Vagina (tissue), 2 donors: ENCODE measurements at regions not wholly inside any gene's neighbourhood (a gene's known extent, or its start where the extent isn't known, plus 50 kb on each side); places are given as distances from the start of the nearest gene placed in this dataset.

Source experiments
- CTCF ChIP-seq, 3 experiments: fragments of 450-650 bp in 2 of 3; fragments of 200-600 bp in 1 of 3; sonication (generic) in 1 of 3; IDR thresholded peaks; one replicate each; pipeline ENCODE4 v1.5.1; 2017 to 2019; ENCODE audit warnings: antibody characterized with exemption in 3 of 3, mild to moderate bottlenecking in 2 of 3, moderate library complexity in 2 of 3
- POLR2A ChIP-seq, 2 donors: fragments of 450-650 bp; IDR thresholded peaks; one replicate each; pipeline ENCODE4 v1.6.1; 2017; ENCODE audit warnings: antibody characterized with exemption in 2 of 2, mild to moderate bottlenecking in 2 of 2, moderate library complexity in 2 of 2
- POLR2AphosphoS5 ChIP-seq, 2 donors: sonication (generic); formaldehyde crosslinking; IDR thresholded peaks; one replicate each; pipeline ENCODE4 v1.9.0; 2017; ENCODE audit warnings: antibody characterized with exemption in 2 of 2, mild to moderate bottlenecking in 2 of 2, low read depth in 1 of 2; ENCODE audit not compliant: insufficient read depth in 1 of 2

GRCh38 chr22:47283616-47284270, 521.3 kb downstream of the TBC1D22A start:
- TF ChIP-seq CTCF (IDR thresholded peaks at IDR 0.05) (no peak), POLR2A (IDR thresholded peaks at IDR 0.05) (no peak), POLR2AphosphoS5 (IDR thresholded peaks at IDR 0.05; ENCODE audit: insufficient read depth in 1 of 2, low read depth in 1 of 2) (no peak)
